ENCODE measurements at regions not wholly inside any gene's neighbourhood (a gene's known extent, or its start where the extent isn't known, plus 50 kb on each side); places are given as distances from the start of the nearest gene placed in this dataset.

- Histone ChIP-seq H3K9me3 (no peaks in the 10 kb centered on the region), H3K27me3 (no peaks in the 10 kb centered on the region), H3K27ac (no peak overlapping the region), H3K4me1 (peaks cover 0 to 2% (median 0%) of the 10 kb centered on the region in 4 donors), H3K36me3 (no peaks in the 10 kb centered on the region), H3K4me3 (no peak overlapping the region)
- DNase-seq (no peak), ATAC-seq (ENCODE audit: low FRiP score in 2 of 2) (peak in 1 of 2 donors; percentile 43)
- TF ChIP-seq EP300 (IDR thresholded peaks at IDR 0.05) = no peak
- no peak for TF ChIP-seq POLR2AphosphoS5 (IDR thresholded peaks at IDR 0.05)
- TF ChIP-seq POLR2A (IDR thresholded peaks at IDR 0.05) = no peak
- TF ChIP-seq CTCF (IDR thresholded peaks at IDR 0.05) = no peak
- 86 to 96% methylated on average over 1 of the region's 1 CpG for WGBS, 2 donors
Measured at GRCh38 chr21:28344985-28345384, 647.7 kb downstream of the LTN1 start.

- DNase-seq = no peak
- Histone ChIP-seq H3K4me1 (peaks cover 0 to 14% (median 0%) of the 10 kb centered on the region in 4 donors), H3K9me3 (no peaks in the 10 kb centered on the region), H3K36me3 (no peaks in the 10 kb centered on the region), H3K27ac (no peak overlapping the region), H3K4me3 (no peak overlapping the region), H3K27me3 (no peaks in the 10 kb centered on the region)
- 94% methylated on average over 2 of the region's 2 CpGs for WGBS, 2 donors
- no peak for TF ChIP-seq EP300 (IDR thresholded peaks at IDR 0.05)
- TF ChIP-seq CTCF (IDR thresholded peaks at IDR 0.05) = no peak
- TF ChIP-seq POLR2A (IDR thresholded peaks at IDR 0.05) = no peak
- TF ChIP-seq POLR2AphosphoS5 (IDR thresholded peaks at IDR 0.05) = no peak
- no peak for ATAC-seq (ENCODE audit: low FRiP score in 2 of 2)
Measured at GRCh38 chr21:28342212-28342810, 650.4 kb downstream of the LTN1 start.

GRCh38 chr21:28339403-28339802 lies 653.3 kb downstream of the LTN1 start:
- TF ChIP-seq POLR2AphosphoS5 (IDR thresholded peaks at IDR 0.05) = no peak
- no peaks in the 10 kb centered on the region for H3K27me3 ChIP-seq
- no peaks in the 10 kb centered on the region for H3K9me3 ChIP-seq
- DNase-seq = no peak
- no peak overlapping the region for H3K4me3 ChIP-seq
- 58 to 80% methylated on average over 3 of the region's 3 CpGs for WGBS, 2 donors
- H3K27ac ChIP-seq = peak overlapping the region in 2 of 4 donors; percentile 43 to 51
- H3K36me3 ChIP-seq = no peaks in the 10 kb centered on the region
- H3K4me1 ChIP-seq = peaks cover 0 to 19% (median 5%) of the 10 kb centered on the region in 4 donors
- ATAC-seq (ENCODE audit: low FRiP score in 2 of 2) = no peak

- peak overlapping the region in 2 of 4 donors; percentile 43 to 51 for H3K27ac ChIP-seq
Measured at GRCh38 chr21:28338701-28339305, 653.9 kb downstream of the LTN1 start.

GRCh38 chr21:28337315-28337714 lies 655.4 kb downstream of the LTN1 start:
- no peak overlapping the region for H3K4me3 ChIP-seq
- H3K4me1 ChIP-seq = peaks cover 0 to 19% (median 5%) of the 10 kb centered on the region in 4 donors
- ATAC-seq (ENCODE audit: low FRiP score in 2 of 2) = peak in 1 of 2 donors; percentile 53
- H3K27ac ChIP-seq = peak overlapping the region in 1 of 4 donors; percentile 44
- H3K27me3 ChIP-seq = no peaks in the 10 kb centered on the region
- H3K36me3 ChIP-seq = no peaks in the 10 kb centered on the region
- DNase-seq = no peak
- TF ChIP-seq CTCF (IDR thresholded peaks at IDR 0.05) (peak in 2 of 6 experiments; percentile 17 to 22), EP300 (IDR thresholded peaks at IDR 0.05) (no peak)
- H3K9me3 ChIP-seq = no peaks in the 10 kb centered on the region

More at GRCh38 chr21:28338701-28339305, 653.9 kb downstream of the LTN1 start:
- Histone ChIP-seq H3K27me3 (no peaks in the 10 kb centered on the region), H3K4me1 (peaks cover 0 to 19% (median 5%) of the 10 kb centered on the region in 4 donors), H3K9me3 (no peaks in the 10 kb centered on the region), H3K36me3 (no peaks in the 10 kb centered on the region), H3K4me3 (no peak overlapping the region)
- DNase-seq (no peak), ATAC-seq (ENCODE audit: low FRiP score in 2 of 2) (peak in 1 of 2 donors; percentile 65)
- no peak for TF ChIP-seq EP300 (IDR thresholded peaks at IDR 0.05)
- no peak for TF ChIP-seq POLR2AphosphoS5 (IDR thresholded peaks at IDR 0.05)
- TF ChIP-seq POLR2A (IDR thresholded peaks at IDR 0.05) = no peak
- no peak for TF ChIP-seq CTCF (IDR thresholded peaks at IDR 0.05)
- 53 to 56% methylated on average over 5 of the region's 5 CpGs for WGBS, 2 donors
